ENCODE measurements at regions not wholly inside any gene's neighbourhood (a gene's known extent, or its start where the extent isn't known, plus 50 kb on each side); places are given as distances from the start of the nearest gene placed in this dataset.
"Not testable (repeated sequence)": the region's sequence is repeated elsewhere in the genome, so short reads cannot be mapped to it uniquely, and the experiment has no call there.

DNA sequence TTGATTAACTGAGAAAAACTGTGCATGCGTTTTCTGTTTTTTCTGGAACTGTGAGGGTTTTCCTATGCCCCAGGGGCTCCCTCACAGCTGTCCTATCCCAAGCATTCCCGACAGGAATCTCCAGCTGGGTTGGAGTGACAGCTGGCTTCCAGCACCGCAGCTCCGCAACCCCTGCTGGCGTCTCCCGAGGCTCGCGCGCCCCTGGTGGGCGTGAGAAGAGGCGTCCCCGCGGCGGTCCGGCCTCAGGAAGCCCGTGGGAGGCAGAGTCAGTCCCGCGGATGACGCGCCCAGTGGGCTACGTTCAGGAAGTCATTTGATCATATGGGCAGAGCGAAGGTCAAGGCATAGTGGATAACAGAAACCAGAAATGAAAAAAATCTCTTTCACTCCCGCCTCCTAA lies 821.9 kb downstream of the SPATA31A1 start:
- TF ChIP-seq, protein P1, sequence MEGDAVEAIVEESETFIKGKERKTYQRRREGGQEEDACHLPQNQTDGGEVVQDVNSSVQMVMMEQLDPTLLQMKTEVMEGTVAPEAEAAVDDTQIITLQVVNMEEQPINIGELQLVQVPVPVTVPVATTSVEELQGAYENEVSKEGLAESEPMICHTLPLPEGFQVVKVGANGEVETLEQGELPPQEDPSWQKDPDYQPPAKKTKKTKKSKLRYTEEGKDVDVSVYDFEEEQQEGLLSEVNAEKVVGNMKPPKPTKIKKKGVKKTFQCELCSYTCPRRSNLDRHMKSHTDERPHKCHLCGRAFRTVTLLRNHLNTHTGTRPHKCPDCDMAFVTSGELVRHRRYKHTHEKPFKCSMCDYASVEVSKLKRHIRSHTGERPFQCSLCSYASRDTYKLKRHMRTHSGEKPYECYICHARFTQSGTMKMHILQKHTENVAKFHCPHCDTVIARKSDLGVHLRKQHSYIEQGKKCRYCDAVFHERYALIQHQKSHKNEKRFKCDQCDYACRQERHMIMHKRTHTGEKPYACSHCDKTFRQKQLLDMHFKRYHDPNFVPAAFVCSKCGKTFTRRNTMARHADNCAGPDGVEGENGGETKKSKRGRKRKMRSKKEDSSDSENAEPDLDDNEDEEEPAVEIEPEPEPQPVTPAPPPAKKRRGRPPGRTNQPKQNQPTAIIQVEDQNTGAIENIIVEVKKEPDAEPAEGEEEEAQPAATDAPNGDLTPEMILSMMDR (IDR thresholded peaks at IDR 0.05) = peak in 1 of 12 donors; percentile 9
- DNase-seq (peak in 2 of 5 donors; percentile 49 to 62), ATAC-seq (peak in 2 of 4 donors; percentile 42 to 78)
- intact Hi-C loops (cut with DNase I); H3K36me3 ChIP-seq; H3K9me3 ChIP-seq; H3K4me1 ChIP-seq; H3K27me3 ChIP-seq; H3K27ac ChIP-seq; H3K4me3 ChIP-seq: not testable (repeated sequence)
- 16 to 81% (median 40%) methylated on average over 2 to 22 of the region's 23 CpGs for WGBS, 4 donors

DNA sequence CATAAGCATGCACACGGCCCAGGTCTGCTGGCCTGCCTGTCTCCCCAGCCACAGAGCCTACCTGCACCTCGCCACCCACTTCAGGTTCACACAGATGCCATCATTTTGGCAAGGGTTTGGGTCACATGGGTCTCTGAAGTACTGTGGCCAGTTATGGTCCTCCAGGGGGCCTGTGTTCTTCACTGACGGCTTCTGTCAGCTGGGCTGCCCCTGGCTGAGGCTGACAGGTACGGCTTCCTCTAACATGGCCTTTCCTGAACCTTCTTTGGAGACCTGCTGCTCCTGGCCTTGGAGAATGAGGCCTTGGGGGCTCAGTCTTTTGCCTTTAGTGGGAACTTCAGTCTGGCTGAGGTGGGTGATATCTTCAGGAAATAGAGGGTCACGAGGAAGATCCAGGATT lies 835.9 kb downstream of the SPATA31A1 start:
- H3K36me3 ChIP-seq; H3K27me3 ChIP-seq; H3K9me3 ChIP-seq; H3K4me1 ChIP-seq; H3K27ac ChIP-seq; intact Hi-C loops (cut with DNase I); H3K4me3 ChIP-seq; ATAC-seq: not testable (repeated sequence)
- peak in 1 of 5 donors; percentile 23 for DNase-seq
- WGBS, 4 donors = 35 to 65% (median 55%) methylated on average over 2 of the region's 5 CpGs; no CpG with 5 or more reads in 1 of the 4 donors

DNA sequence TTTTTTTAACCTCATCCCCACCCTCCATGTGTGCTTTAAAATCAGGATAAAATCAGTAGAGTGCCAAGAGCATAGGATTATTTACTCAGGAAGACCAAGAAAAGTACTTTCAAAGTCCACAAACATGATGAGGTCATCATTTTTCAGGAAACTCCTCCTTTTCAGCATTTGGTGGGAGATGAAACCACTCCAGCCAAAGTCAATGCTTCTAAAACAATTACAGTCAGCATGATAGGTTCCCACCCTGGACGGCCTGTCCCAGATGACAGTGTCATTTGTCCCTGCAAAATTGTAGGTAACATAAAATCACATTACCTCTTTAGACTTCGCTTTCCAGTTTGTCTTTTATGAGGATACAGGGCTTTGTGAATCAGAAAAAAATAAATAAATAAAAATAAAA lies 836.7 kb downstream of the SPATA31A1 start:
- H3K9me3 ChIP-seq; H3K27ac ChIP-seq; H3K27me3 ChIP-seq; H3K4me3 ChIP-seq; intact Hi-C loops (cut with DNase I); H3K4me1 ChIP-seq; H3K36me3 ChIP-seq; DNase-seq: not testable (repeated sequence)
- ATAC-seq = peak in 2 of 4 donors; percentile 45 to 64
- 40 to 64% (median 57%) methylated on average over 1 of the region's 2 CpGs; no CpG with 5 or more reads in 1 of the 4 donors for WGBS, 4 donors

DNA sequence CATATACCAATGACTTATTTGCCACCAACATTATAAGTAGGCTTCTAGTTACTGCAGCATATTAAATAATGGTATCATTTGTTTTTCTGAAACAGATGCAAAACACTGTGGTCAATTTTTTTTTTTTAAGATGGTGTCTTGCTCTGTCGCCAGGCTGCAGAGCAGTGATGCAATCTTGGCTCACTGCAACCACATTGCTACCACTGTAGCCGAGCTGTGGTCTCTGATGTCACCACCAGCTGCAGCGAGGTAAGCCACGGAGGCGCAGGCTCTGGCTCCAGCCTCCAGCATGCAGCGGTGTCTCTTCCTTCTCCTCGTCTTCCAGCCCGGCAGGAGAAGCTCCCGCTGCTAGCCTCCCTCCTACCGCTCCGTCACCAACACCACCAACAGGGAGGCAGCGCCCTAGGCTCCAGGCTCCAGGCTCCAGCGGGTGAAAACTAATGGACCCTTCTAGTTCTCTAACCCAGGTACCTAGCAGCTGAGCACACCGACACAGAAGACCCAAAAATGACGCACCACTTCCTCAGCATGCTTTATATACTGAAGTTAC lies 840.8 kb downstream of the SPATA31A1 start:
- ATAC-seq; H3K4me3 ChIP-seq; H3K27ac ChIP-seq; intact Hi-C loops (cut with DNase I); H3K4me1 ChIP-seq; H3K36me3 ChIP-seq; H3K9me3 ChIP-seq; H3K27me3 ChIP-seq; DNase-seq: not testable (repeated sequence)
- WGBS, 4 donors = 79 to 88% (median 85%) methylated on average over 10 to 14 of the region's 15 CpGs

DNA sequence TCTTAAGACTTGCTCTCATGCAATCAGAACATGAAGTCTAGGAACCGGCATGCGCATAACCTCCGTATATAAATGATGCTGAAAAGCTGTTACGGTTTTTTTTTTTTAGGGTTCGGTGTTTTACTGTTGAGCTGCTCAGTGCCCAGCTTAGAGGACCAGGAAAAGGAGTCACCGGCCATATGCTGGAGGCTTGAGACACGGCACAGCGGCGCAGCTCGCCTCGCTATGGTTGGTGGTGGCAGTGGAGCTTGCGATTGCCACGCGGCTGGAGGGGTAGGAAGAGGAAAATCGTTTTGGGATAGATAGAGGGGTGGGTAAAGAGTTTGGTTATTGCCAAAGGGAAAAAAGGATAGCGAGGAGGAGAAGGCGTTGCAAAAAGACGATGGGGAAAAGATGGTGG lies 841.3 kb downstream of the SPATA31A1 start:
- ATAC-seq; H3K9me3 ChIP-seq; DNase-seq; H3K4me1 ChIP-seq; H3K27me3 ChIP-seq; intact Hi-C loops (cut with DNase I); H3K27ac ChIP-seq; H3K4me3 ChIP-seq; H3K36me3 ChIP-seq: not testable (repeated sequence)
- WGBS, 4 donors = 87 to 96% (median 93%) methylated on average over 10 to 11 of the region's 18 CpGs

DNA sequence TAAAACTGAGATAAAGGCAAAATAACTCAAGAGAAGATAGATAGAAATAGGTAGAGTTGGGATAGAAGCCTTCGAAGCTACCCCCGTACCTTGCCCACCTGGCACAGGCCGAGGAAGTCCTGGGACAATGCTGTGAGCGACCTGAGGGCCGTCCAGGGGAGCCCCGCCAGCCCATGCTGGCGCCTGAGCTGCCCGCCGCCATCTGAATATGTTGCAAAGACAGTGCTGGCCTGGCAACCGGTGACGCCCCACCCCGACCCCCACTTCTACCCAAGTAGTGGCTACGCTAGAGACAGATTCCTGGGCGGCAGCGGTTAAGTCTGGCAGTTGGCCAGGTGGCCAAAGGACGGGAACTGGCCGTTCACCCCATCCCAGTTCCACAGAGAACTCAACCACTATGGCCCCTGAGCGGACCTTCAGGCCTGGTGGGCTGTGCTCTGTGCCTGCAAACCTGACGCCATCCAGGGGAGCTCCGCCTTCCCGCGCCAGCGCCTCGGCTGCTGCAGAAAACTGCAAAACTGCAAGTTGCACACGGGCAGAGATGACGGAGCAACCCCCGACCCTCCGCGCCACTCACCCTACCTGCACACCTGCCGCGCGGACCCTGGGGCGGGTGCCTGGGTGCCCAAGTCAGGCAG lies 866.2 kb downstream of the SPATA31A1 start:
- DNase-seq = peak in 1 of 5 donors; percentile 6
- 45 to 100% (median 54%) methylated on average over 3 to 20 of the region's 33 CpGs; no CpG with 5 or more reads in 1 of the 4 donors for WGBS, 4 donors
- H3K27ac ChIP-seq; H3K36me3 ChIP-seq; H3K4me3 ChIP-seq; H3K27me3 ChIP-seq; ATAC-seq; H3K4me1 ChIP-seq; intact Hi-C loops (cut with DNase I); H3K9me3 ChIP-seq: not testable (repeated sequence)

Measured in heart left ventricle (tissue), 16 donors.